Activated CD4-positive, alpha-beta T cell treated with anti-CD3 and anti-CD28 coated beads, Interleukin-2, amount 50 U/mL, for 24 hours (primary cell): ENCODE measurements at regions not wholly inside any gene's neighbourhood (a gene's known extent, or its start where the extent isn't known, plus 50 kb on each side); places are given as distances from the start of the nearest gene placed in this dataset.

Experiments
- DNase-seq, 2 donors: peaks; one replicate each; pipeline ENCODE4 v3.0.0-alpha.2; 2020; ENCODE audit warnings: low read depth in 1 of 2, low spot score in 1 of 2

DNA sequence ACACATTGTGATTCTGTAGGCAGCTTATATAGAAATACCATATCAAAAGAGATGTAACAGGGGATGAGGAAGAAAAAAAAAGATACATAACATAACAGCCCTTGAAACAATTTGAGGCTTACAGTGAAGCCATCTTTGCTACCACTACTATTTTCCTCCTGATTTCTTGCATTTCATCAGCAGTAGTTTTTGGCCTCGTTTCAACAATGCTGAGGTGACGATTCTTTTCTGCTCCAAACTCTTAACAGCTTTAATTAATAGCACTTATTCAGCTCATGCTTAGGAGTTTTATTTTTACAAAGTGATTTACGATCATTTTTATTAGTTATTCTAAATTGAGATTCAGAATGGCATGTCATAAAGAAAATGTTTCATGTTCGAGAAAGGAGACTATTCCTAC, 163.2 kb downstream of the DCK start:
- no peak for DNase-seq

DNA sequence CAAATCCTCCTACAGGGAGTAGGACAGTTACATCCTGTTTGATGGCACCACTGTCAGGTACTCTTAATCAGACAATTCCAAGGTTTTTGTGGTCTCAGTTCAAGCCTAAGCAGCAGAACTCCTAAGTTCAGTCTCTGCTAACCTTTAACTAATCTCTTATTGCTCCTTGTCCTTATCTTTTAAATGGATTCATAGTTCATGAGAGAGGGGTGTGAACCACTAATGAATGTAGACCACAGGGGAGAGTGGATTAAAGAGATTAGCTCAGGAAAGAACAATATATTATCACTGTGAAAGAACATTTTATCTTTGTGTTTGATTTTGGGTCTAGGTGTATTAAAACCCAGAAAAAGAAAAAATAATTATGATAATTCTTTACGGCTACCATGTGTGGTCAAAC, 168.9 kb downstream of the DCK start:
- DNase-seq, result no peak

DNA sequence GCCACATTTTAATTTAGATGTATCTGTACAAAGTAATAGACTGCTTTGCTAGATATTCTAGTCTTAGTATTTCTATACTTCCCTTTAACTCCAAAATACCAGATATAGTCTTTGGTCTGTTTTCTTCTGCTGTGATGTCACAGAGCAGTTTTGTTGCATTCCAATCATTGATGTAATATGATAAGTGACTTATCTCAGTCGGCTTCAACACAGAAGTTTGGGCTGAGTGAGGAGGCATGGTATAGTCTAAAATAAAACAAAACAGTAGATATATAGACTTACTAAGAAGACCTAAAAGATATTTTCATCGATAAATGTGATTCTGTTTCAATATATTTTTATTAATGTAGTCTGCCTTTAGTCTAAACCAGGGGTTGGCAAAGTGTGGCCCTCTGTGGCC, 169.9 kb downstream of the DCK start:
- DNase-seq, result no peak

DNA sequence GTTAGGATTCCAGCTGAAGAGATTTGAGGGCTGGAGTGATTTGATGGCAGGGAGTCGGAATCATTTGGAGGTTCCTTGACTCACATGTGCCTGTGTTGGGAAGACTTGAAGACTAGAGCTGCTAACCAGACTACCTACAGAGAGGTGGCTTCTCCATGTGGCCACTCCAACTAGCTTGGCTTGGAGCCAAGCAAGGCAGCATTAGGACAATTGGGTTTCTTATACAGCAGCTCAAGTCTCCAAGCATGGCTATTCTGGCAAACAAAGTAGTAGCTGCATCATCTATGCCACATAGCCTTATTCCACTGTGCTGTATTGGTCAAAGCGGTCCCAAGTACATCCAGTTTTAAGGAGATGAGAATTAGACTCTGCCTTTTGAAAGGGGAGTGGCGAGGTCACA, 171.7 kb upstream of the SLC4A4 start:
- no peak for DNase-seq

DNA sequence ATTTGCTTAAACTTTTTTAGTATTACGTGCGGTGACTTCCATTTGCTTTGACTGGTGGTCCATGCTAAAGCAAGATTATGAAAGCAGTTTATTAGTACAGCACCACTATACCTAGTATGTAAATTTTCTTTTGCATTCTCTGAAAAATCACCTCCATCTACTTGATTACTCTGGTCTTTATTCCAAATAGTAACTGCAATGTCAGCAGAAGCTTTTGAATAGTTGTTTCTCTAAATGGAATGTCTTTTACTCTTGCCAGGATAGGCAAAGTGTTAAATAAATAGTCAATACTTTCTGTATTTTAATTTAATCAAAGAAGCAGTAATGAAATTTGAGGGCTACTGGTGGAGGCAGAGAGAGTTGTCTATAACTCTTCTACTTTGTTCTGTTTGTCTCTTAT, 167.2 kb upstream of the SLC4A4 start:
- DNase-seq, result no peak

DNA sequence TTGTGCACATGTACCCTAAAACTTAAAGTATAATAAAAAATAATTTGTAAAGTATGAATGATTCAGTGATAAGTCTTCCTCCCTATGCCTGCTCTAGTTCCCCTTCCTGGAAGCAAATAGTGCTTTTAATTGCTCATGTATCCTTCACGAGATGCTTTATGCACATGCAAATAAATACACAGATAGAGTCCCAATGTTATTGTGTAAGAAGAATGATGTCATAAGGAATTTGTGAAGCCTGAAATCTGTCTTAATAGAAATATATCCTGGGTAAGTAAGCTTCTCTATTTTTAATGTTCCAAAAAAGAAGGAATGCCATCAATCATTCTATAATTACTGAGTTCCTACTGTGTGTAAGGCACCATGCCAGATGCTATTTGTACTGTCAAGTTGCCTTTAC, 157.5 kb upstream of the SLC4A4 start:
- DNase-seq, result no peak

DNA sequence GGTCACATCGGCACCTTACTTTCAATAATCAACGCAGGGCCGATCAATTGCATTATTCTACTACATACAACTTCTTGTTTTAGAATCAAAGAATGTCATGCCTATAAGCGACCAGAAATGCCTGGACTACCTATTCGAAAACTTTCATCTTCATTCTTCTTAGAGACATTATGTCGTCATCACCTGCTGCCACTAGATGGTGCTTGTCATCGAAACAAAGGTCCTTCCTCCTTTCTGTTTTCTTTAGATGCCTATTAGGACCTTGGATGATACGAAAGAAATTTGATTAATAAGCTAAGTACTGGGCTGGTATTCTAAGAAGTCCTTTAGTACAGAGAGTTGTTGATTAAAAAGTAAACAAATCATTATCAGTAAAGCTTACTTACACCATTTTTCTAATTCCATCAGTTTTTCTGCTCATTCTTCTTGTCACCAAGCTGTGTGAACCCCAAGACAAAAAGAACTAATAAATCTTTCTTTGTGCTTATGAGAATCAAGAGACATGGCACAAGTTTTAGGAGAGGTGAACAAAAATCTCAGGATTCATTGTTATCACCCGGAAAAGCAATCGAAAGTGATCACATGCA, 154.5 kb upstream of the SLC4A4 start:
- peak in 1 of 2 donors; percentile 26 for DNase-seq

DNA sequence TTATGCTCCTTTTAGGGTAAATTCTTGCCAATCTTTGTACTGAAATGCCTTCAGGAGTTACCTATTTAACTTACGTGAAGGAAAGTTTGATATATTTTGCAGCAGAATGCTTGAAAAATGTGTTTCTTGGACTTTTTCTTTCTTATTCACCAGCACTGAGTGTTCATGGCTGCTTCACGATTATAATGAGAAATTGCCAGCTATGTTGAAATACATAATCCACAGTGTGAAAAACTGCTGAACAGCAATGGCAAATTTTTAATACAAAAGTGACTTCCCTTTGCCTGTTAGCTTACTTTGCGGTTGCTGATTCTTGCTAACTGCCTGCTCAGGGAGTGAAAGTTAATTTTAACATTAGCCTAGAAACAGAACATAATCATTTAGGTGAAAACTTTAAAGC, 153.8 kb upstream of the SLC4A4 start:
- DNase-seq, result no peak

DNA sequence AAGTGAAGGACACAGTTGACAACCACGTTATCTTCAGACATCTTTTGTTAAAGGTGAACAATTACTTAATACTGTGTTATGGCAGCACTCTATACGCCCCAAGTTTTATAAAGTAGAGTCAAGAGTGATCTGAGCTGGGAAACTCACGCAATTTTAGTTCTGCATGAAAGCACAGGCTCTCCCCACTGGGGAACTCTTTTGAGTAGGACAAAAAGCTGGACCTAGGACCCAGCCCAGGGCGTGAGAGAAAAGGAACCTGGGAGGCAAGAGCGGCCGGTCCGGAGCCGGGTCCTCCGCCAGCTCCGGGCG, 152.6 kb upstream of the SLC4A4 start:
- no peak for DNase-seq

DNA sequence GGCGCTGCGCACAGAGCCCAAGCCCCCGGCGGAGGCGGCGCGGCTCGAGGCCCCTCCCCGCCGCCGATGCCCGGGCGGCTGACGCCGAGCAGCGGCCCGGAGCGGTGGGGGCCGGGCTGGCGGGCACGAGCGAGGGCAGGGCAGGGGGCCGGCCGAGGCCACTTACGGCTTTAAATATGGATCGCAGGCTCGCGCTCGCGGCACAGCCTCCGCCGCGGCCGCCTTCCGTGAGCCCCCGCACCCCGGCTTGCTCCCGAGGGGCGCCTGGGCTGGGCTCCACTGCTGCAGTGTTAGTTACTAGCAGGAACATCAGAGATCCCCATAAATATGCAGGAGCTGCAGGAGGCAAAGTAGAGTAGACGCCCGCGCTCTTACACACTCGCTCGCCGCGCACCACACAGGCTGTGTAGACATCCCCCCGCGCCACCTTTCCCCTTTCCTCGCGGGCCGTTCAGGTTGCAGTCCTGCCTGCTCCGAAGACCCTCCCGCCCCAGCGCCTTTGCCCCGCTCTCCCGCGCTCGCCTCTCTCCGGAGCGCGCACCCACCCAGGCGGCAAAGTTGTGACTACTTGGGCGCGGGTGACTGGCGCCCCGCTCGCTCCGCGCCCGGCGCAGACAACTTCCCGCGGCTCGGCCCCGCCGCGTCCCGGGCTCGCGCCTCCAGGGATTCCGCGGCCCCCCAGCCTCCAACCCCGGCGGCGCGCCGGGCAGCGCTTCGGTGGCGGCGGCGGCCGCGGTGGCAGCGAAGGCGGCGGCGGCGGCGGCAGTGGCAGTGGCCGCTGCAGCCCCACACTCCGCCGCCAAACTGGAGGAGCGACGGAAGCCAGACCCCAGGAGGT, 152.0 kb upstream of the SLC4A4 start:
- DNase-seq, result no peak

DNA sequence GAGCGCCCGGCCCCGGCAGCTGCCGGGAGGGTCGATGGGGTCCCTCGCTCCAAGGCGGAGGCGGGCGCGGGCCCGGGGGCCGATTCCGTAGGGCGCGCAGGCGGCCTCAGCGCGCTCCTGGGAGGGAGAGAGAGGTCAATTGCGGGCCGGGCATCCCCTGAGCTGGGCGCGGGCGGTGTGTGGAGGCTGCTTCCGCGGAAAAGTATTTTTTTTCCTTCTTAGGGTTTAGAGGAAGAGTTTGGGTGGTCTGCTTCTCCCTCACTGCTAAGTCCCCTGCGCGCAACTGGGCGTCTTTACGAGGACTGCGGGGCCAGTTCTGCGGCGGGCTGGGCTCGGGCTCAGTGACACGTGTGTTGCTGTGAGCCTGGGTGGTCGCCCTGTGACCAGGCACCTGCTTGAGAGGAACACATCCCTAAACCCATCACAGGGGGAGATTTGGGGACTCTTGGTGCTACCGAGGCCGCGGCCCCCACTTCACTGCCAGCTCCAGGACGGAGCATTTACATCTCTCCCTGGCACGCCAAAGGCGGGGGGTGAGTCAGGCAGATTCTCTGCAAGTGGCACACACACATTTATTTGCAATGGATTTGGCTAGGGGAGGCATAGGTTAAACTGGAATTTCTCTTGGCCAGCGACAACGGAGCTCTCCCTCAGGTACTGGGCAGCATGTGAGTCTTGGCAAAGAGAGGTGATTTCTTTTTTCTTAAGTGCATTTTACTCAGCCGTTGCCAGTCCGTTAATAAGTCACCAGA, 151.2 kb upstream of the SLC4A4 start:
- DNase-seq, result peak in 1 of 2 donors; percentile 8

DNA sequence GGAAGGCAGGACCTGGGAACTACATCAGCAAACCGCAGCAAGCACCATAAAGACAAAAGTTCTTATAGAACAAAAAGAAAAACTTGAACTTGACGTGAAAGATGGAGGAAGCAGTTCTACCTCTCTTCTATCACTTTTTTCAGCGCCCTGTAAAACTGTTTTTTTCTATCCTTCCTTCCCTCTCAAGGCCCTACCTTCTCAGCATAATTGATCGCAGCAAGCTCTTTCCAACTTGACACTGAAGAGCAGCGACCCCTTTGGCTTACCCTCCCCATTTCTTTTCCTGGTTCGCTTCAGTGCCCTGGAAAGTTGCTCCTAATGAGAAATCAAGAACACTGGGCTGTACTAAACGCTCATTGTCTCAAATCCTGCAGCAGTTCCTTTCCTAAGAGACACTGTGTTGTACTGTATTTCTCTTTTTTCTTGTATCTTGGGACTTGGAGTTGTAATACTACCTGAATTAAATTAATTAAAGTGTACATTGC, 150.6 kb upstream of the SLC4A4 start:
- DNase-seq, result no peak

DNA sequence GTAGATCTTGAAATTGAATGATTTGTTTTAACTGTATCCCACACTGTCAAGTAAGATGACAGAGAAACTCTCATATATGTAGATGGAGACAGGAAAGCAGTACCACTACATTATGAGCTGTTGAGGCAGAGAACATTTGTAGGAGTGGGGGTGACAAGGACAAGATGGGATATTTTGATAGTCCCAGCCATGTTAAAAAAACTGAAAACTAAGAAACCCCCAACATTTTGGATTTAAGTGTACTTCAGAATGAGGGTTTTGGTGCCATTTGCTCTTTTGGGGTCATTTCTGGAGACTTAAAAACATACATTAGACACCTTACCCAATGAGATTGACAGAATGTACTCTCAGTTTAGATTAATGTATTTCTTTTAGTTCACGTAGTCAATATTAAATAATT, 149.9 kb upstream of the SLC4A4 start:
- DNase-seq, result no peak

DNA sequence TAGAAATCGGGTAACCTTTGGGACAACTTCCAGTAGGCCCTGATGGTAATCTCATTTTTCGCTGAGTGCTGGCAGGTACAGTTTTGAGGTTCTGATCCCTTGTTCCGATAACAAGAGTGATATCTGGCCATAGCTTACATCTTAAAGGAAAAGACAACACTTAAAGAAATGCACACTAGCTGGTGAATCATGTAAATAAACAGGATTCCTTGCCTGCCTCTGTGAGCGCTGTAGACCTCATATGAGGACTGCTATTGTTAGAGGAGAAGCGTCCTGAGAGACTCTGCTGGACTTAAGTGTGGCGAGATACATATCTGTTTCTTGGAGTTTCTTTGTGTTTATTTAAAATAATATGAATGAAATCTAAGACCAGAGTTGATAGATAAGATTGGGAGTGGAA, 149.3 kb upstream of the SLC4A4 start:
- no peak for DNase-seq

DNA sequence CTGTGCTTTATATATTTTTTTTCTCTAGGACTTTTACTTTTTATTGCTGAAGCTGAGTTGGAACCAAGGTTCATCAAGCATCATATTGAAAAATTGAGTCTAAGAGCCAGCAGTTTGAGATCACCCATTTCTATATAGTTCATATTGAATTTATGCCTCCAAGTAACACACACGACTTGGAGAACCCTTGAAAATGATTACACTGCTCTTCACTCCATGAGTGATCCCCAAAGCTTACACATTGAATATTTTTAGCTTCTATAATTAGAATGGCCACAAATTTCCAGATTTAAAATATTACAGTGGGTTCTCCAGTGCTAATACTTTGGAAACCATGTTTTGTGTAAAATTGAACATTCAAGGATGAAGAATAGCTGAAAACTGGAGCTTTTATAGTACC, 144.4 kb upstream of the SLC4A4 start:
- DNase-seq, result no peak

DNA sequence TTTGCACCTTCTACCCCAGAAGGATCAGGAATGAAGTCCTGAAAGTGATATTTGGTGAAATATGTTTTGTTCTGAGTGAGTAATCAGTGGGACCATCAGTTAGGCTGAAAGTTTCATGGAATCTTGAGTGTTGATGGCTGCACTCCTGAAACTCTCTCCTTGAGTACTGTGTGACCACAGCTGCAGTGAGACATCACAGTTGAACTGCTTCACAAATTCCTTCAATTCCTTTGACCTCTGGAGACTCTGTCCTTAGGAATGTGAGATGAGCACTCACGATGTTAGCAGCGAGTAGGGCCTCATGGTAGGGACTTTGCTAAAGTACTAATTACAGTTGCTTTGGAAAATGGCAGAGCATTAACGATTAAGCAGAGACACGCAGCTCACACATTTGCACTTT, 142.9 kb upstream of the SLC4A4 start:
- DNase-seq, result no peak

DNA sequence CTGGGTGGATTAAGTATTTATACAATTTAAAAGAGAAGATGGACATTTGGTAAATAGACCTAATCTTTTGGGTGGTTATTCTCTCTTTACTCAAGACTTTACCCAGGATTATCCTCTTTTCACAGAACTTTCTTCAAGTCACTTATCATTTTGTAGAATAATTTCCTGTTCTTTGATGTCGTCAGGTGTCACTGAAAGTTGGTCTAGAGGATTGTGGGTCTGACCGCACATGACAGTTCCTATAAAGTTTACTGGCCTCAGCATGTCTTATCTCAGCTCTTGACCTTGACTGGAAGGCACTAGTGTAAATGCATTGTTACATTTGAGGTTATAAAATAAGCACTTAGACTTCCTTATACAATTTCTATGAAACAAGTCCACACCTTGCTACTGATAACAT, 139.9 kb upstream of the SLC4A4 start:
- DNase-seq, result no peak

DNA sequence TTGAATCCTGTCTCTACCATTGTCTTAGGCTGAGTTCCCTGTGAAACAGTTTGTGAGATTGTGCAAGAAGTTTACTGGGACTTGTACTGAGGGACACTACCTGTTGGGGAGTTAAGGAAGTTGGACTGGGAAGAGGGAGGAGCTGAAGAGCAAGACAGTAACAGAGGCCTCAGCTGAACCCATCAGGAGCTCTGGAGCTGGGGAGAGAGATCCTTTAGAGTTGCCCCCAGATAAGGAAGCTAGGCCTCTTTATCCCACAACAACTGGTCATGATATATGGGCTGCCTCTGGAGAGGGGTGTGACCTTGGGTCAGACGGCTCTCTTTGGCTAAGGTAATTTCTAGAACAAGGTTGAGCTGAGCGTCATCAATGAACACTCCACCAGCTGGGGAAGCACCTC, 137.8 kb upstream of the SLC4A4 start:
- DNase-seq, result no peak

DNA sequence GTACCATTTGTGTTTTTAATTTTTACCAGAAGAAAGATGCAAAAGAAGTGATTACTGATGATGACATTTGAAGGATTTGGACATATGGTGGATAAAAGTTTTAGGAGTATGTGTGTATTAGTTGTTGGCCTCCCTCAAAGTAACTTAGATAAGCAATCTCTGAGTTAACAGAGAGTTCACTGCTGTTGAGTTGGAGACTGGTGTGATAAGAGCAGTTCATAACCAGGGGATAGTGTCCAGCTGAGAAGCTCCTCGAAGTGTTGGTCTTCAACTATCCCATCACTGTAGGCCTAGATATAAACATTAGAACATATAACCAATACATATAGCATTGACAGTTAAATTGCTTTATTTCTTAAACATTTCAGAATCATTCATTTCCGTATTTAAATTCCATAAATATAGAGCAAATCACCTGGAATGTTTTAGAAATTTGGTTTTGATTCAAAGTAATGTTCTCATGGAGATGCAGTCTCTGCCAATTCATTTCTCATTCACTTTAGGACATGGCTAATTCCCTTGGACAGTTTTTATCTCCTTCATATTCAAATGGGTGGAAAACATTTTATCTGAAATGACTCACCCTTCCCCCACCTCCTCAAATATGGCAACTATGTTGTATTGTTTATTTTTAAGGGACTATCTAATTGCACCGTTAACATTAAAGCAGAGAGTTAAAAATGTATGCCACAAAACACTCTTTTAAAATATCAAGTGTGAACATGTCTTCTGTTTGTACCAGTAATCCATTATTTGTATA, 136.8 kb upstream of the SLC4A4 start:
- DNase-seq, result no peak

DNA sequence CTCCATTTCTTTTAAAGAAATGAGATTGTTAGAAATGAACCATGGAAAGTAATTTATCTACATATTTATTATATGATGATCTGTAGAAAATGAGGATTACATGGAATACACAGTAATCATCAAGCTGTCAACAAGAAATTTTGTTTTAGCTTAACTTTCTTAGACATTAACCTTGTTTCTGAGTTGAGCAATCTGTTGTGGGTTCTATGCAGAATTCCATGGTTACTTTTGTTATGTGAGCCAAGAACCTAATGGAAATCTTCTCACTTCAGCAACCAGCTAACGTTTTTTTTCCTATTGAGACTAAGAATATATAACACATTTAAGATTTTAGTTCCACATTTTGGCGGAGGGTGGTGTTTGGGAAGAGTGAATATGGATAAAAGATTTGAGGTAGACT, 136.1 kb upstream of the SLC4A4 start:
- no peak for DNase-seq

DNA sequence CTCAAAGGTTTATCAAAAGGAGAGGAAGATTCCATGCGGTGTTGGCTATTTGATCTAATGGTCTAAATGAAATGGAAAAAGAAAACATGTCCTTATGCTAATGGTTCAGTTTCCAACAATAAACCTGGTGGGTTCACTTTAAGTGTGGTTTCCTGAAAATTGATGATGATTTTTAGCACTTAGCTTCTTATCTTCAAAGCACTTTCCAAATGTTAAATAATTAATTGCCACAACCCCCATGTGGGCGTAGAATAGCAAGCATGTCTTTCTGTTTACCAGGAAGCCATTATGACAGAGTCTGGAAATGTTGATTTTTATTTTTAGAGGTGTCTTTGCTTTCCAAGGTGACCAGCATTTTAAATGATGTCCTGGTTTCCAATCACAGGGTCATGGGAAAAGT, 134.8 kb upstream of the SLC4A4 start:
- DNase-seq, result no peak

DNA sequence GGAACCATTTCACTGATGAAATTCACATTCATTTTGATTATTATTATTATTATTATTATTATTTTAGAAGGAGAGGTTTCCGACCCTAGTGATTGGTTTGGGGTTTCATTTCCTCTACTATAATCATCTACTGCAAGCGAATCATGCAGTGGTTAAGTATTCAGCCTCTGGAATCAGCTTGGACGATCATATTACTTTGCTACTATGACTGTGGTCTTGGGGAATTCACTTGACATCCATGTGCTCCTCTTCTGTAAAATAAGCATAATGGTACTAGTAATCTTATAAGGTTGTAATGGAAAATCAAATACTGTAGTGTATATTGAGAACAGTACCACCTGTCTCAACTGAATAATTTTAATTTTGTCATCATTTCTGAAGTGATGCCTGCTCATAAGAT, 132.1 kb upstream of the SLC4A4 start:
- no peak for DNase-seq
